HG03159 (cell line): ENCODE measurements at regions not wholly inside any gene's neighbourhood (a gene's known extent, or its start where the extent isn't known, plus 50 kb on each side); places are given as distances from the start of the nearest gene placed in this dataset.
"Not testable (repeated sequence)": the region's sequence is repeated elsewhere in the genome, so short reads cannot be mapped to it uniquely, and the experiment has no call there.

Experiments
- ATAC-seq: cut with Tn5 transposase; IDR thresholded peaks from one replicate; pipeline ENCODE4 v1.9.1; 2021; ENCODE audit warnings: mild to moderate bottlenecking, moderate library complexity; ENCODE audit not compliant: unreplicated experiment

- no peak for ATAC-seq
Measured at GRCh38 chr5:152688561-152689249, 283.6 kb upstream of the NMUR2 start.

GRCh38 chr5:152689250-152689711 lies 284.2 kb upstream of the NMUR2 start:
- ATAC-seq: no peak

GRCh38 chr5:152694231-152694630 lies 289.2 kb upstream of the NMUR2 start:
- ATAC-seq: no peak

GRCh38 chr5:152701305-152701949 lies 296.3 kb upstream of the NMUR2 start:
- ATAC-seq: no peak

GRCh38 chr5:152704286-152704685 lies 299.2 kb upstream of the NMUR2 start:
- ATAC-seq: no peak

- ATAC-seq: no peak
Measured at GRCh38 chr5:152711801-152712388, 306.8 kb upstream of the NMUR2 start.

GRCh38 chr5:152717393-152717792 lies 312.3 kb upstream of the NMUR2 start:
- ATAC-seq: no peak

- no peak for ATAC-seq
Measured at GRCh38 chr5:152723482-152723881, 318.4 kb upstream of the NMUR2 start.

GRCh38 chr5:152730176-152730575 lies 325.1 kb upstream of the NMUR2 start:
- no peak for ATAC-seq

- ATAC-seq: no peak
Measured at GRCh38 chr5:152736906-152737305, 331.8 kb upstream of the NMUR2 start.

- no peak for ATAC-seq
Measured at GRCh38 chr5:152739916-152740315, 334.8 kb upstream of the NMUR2 start.

GRCh38 chr5:152741126-152741525 lies 336.0 kb upstream of the NMUR2 start:
- not testable (repeated sequence) for ATAC-seq

GRCh38 chr5:152787709-152788217 lies 382.7 kb upstream of the NMUR2 start:
- ATAC-seq: not testable (repeated sequence)

GRCh38 chr5:152801886-152802285 lies 396.8 kb upstream of the NMUR2 start:
- ATAC-seq: no peak

- no peak for ATAC-seq
Measured at GRCh38 chr5:152804179-152804578, 399.1 kb upstream of the NMUR2 start.

GRCh38 chr5:152811988-152812387 lies 406.9 kb upstream of the NMUR2 start:
- ATAC-seq: no peak

GRCh38 chr5:152813526-152813925 lies 408.4 kb upstream of the NMUR2 start:
- ATAC-seq: no peak

- ATAC-seq: no peak
Measured at GRCh38 chr5:152819891-152820290, 414.8 kb upstream of the NMUR2 start.

- no peak for ATAC-seq
Measured at GRCh38 chr5:152824316-152824715, 419.2 kb upstream of the NMUR2 start.

- no peak for ATAC-seq
Measured at GRCh38 chr5:152838241-152838786, 433.2 kb upstream of the NMUR2 start.

GRCh38 chr5:152844713-152845112 lies 439.6 kb upstream of the NMUR2 start:
- no peak for ATAC-seq

- no peak for ATAC-seq
Measured at GRCh38 chr5:152853361-152853760, 448.3 kb upstream of the NMUR2 start.
